Inflammatory macrophage (primary cell): ENCODE measurements at regions not wholly inside any gene's neighbourhood (a gene's known extent, or its start where the extent isn't known, plus 50 kb on each side); places are given as distances from the start of the nearest gene placed in this dataset.

Source experiments
- DNase-seq, 2 donors: peaks; one replicate each; pipeline ENCODE4 v3.0.0-alpha.2; 2020 to 2022

DNA sequence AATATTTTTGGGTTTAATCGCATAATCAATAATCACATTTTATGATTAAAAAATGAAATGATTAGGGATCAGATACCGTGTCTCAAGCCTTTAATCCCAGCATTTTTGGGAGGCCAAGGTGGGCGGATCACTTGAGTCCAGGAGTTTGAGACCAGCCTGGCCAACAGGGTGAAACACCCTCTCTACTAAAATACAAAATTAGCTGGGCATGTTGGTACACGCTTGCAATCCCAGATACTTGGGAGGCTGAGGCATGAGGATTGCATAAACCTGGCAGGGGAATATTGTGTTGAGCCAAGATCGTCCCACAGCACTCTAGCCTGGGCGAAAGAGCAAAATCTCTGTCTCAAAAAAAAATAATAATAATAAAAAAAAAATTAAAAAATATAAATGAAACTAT is 1581.4 kb downstream of the KCNT2 start:
- DNase-seq, result no peak

GRCh38 chr1:195019385-195019784 is 1588.9 kb downstream of the KCNT2 start:
- DNase-seq, result no peak

GRCh38 chr1:195012995-195013394 is 1595.2 kb downstream of the KCNT2 start:
- no peak for DNase-seq

DNA sequence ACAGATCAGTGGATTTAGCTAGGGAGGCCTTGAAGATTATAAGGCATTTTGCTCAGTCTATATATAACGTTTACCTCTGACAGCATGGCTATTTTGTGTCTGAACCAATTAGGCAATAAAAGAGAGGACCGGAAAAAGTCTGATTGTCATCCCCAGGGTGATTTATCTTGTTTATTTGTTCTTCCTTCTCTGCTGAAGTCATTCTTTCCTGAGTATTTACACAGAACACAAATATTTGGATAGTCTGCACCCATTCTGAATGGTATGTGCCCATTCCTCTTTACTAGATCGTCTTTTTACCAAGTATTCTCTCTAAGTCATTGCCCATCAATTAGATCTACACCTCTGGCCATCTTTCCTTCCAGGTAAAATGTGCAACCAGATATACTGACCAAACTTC is 1602.9 kb downstream of the KCNT2 start:
- no peak for DNase-seq

GRCh38 chr1:194990483-194990882 is 1617.8 kb downstream of the KCNT2 start:
- no peak for DNase-seq

GRCh38 chr1:194975913-194976312 is 1632.3 kb downstream of the KCNT2 start:
- no peak for DNase-seq

- no peak for DNase-seq
Observed at GRCh38 chr1:194968916-194969315, 1639.3 kb downstream of the KCNT2 start.

DNA sequence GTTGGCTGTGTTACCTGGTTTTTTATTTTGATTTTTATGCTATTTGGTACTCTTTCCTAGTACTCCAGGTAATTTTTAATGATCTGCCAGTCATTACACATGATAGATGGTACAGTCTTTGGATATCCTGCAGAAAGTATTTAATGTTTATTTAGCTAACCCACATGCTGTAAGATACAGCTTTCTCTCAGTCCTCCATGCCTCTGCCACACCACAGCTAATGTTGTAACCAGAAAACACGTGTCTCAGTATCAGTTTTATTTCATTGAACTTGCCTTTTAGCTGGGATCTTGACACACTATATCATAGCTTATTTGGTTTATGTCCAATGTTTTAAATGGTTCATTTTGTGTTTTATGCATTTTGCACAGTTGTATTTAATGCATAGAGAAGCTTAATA is 1648.4 kb downstream of the KCNT2 start:
- no peak for DNase-seq

DNA sequence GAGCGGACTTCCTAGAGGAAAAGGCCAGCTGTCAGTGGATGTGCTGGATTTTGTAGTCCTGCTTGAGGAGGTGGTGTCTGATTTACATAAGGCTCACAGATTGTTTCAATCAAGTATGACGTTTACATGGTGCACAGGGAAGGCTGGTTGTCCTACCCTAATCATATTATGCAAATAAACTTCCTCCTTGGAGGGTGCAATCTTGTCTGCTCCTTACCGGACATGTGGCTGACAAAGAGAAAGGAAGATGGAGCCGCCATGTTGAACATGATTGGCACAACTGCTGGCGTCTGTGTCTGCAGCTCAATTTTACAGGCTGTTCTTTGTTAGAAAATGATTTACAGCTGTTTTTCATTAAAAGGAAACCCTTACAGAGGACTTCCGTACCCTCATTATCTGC is 1656.1 kb downstream of the KCNT2 start:
- no peak for DNase-seq

DNA sequence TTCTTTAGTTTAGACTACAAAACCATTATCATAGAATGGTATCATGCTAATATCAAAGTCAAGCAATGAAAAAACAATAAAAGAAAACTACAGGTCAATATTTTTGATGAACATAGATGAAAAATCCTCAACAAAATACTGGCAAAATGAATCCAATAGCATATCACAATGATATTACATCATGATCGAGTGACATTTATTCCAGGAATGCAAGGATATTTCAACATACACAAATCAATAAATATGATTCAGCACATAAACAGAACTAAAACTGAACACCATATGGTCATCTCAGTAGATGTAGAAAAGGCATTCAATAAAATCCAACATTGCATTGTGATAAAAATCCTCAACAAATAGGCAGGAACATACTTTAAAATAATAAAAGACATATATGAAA is 1657.7 kb downstream of the KCNT2 start:
- DNase-seq, result no peak

DNA sequence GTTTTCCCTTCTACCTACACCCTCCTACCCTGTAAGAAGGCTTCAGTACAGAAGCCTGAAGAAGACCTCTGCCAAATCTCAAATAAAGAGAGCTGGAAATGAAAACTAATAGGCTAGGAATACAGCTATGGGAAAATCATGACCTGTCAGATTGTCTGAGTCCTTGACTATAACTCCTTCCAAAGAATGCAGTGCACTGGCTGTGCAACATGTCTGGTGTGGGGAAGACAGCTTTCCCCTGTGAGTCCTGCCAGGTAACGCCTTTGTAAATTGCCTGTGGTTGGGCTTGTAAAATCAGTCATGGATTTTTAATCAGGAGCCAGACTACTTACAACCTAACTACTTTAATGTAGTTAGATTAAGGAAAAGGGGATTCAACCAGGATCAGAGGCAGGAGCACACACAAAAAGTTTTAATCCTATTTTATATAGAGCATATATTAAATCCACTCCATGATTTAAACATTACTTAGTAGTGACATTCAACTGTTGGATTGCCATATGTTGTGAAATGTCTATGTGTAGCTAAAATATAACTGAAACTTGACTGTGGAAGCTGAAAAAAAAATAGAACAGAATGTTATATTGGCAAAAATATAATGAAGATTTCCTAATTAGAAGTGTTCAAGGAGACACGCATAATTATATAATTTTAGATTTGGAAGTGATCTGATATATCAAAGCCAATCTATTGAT is 1667.8 kb downstream of the KCNT2 start:
- DNase-seq, result no peak

GRCh38 chr1:194935864-194936263 is 1672.4 kb downstream of the KCNT2 start:
- no peak for DNase-seq

- DNase-seq, result no peak
Observed at GRCh38 chr1:194931166-194931565, 1677.1 kb downstream of the KCNT2 start.

- no peak for DNase-seq
Observed at GRCh38 chr1:194930132-194930531, 1678.1 kb downstream of the KCNT2 start.

DNA sequence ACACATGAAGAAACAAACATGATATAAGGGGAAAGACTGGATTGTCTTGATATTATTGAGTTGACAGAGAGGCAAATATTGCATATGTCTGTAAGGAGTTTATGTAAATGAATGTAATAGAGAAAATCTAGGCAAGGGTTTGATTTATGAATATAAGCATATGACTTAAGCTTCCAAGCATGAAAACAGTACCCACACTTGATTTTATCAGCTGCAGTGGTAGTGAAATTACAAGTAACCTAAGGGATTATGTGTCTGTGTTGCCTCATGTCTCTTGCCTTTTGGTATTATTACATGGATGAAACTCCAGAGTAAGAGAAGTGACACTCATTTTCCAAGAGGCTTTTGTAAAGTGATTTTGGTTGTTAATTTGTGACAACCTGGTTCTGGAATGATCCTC is 1678.9 kb downstream of the KCNT2 start:
- no peak for DNase-seq

DNA sequence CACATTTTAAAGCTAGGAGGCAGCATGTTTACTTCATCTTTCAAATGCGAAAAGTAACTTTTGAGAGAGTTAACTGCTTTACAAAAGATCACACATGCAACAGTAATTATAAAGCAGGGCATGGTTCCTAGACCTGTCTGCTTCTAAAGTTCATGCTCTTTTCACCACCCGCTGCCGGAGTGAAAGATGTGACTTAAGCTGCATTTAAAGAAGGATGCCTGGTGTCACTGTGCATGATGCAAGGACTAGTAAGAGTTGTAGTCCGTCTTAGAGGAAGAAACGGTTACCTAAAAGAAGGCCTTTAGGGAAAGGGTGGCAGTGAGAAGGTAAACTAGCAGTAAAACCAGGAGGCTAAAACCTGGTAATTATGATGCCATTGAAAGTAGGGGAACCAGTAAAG is 1689.1 kb downstream of the KCNT2 start:
- no peak for DNase-seq

DNA sequence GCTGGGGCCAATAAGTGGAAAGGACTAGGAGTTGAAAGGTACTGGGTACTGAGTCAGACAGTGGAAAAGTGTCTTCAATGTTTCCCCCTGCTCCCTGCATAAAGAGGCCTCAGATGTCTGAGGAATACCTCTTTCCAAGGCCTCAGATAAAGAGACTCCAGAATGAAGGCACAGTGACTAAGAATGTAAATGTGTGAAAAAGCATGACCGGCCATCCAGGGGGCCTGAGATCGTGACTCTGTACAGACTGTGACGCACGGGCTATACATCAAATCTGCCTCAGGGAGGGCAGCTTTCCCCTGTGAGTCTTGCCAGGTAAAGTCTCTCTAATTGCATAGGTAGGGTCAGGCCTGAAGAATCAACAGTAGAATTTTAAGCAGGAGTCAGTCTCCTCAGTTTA is 1690.5 kb downstream of the KCNT2 start:
- DNase-seq, result no peak

GRCh38 chr1:194908643-194909042 is 1699.6 kb downstream of the KCNT2 start:
- DNase-seq, result no peak

- DNase-seq, result no peak
Observed at GRCh38 chr1:194903524-194903923, 1704.7 kb downstream of the KCNT2 start.

DNA sequence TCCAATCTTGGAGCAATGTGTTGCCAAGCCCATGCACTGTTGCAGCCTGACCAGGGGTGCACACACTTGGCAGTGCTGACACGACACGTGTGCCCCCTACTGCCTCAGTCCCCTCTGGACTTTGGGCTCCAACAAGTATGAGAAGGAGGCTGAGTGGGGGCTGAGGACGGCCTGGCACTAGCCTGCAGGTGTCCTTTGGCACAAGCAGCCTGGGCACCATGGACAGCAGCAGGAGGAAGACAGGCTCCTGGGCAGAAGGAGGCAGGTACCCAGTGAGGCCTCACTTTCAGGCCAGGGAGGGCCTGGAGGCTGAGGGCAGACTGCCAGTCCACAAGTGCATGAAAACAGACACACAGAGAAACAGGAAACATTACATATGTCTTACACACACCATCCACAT is 1702.9 kb upstream of the B3GALT2 start:
- no peak for DNase-seq

DNA sequence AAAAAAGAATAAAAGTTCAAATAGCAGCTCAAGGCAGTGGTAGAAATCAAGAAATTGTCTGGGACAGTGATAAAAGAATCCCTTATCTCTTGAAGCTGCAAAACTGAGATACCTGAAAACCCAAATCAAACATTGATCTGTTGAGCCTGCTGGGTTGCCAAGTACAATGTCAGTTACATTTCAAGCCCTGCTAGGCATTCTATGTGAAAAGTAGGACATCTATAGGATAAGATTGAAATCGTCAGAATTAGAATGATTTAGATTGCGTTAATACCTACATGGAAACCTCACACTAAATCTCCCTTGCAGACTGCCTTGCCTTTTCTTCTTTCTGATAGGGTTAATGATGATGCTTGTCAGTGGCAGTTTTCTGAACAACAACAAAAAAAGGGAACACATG is 1684.4 kb upstream of the B3GALT2 start:
- no peak for DNase-seq

DNA sequence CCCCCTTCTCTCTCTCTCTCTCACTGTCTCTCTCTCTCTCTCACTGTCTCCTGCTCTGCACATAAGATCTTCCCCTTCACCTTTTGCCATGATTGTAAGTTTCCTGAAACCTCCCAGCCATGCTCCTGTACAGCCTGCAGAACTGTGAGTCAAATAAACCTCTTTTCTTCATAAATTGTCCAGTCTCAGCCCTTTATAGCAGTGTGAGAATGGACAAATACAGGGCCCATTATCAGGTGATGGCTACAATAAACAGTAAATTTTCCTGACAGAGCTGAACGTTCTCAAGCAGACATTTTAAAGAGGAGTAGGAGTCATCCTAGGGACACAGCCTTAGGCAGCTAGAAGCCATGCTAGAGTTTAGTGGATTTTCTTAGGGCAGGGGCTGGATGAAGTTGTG is 1679.7 kb upstream of the B3GALT2 start:
- no peak for DNase-seq

DNA sequence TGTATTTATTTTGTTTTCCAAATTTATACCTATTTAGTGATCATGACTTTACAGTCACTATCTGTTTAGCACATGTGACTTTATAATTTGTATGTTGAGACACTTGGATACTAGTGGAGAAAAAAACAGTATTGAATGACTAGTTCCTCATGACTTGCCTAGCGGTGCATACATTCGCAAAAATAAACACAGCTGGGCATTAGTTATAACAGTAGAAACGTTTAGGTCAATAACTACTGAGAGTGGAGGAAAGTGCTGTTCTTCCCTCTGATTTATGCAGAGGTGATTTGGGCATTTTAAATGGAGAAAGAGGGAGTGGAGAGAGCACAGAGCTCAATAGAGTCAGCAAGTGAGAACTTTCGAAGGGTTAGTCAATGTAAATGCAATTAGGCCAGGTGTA is 1679.0 kb upstream of the B3GALT2 start:
- no peak for DNase-seq

- no peak for DNase-seq
Observed at GRCh38 chr1:194862129-194862528, 1675.7 kb upstream of the B3GALT2 start.
